K562 (cell line): ENCODE measurements at regions not wholly inside any gene's neighbourhood (a gene's known extent, or its start where the extent isn't known, plus 50 kb on each side); places are given as distances from the start of the nearest gene placed in this dataset.
"Not testable (repeated sequence)": the region's sequence is repeated elsewhere in the genome, so short reads cannot be mapped to it uniquely, and the experiment has no call there.

ENCODE experiments used
- ATAC-seq: fragments of 200-7000 bp; cut with Tn5 transposase; 3 replicates; pipeline ENCODE4 v1.9.1; 2020; ENCODE audit warnings: moderate library complexity
- BruUV-seq: library from RNA; stranded (reverse); fragments of 400-500 nt; replicated peaks from 2 replicates; lab custom pipeline; 2021; lab: Mats Ljungman, UMichigan
- CTCF ChIA-PET: fragments of 300-600 bp; formaldehyde crosslinking; extraction: SDS; loops from one replicate; lab custom pipeline; 2021; ENCODE audit warnings: low intra/inter-chr PET ratio; lab: Yijun Ruan, JAX
- POLR2A ChIA-PET: fragments of 300-600, 350-650 bp; sonication (Branson Sonifier 250); formaldehyde crosslinking; extraction: SDS; loops from one replicate; lab custom pipeline; 2021; ENCODE audit warnings: antibody characterized with exemption, inconsistent platforms; lab: Yijun Ruan, JAX
- DNase-seq, 4 experiments: peaks; one replicate each; pipeline versions ENCODE4 v3.0.0 to v3.0.0-alpha.2; 2011 to 2018; ENCODE audit warnings: low spot score in 3 of 4, mixed read lengths in 3 of 4; ENCODE audit errors: extremely low read depth in 1 of 4
- FAIRE-seq: peaks from 2 replicates; lab custom pipeline; 2011; peaks lifted over from hg19 to GRCh38; lab: Jason Lieb, UNC
- H2AFZ ChIP-seq: 2 replicates; pipeline ENCODE4 v1.6.0; 2011; ENCODE audit warnings: low read depth, low read length, control low read depth, inconsistent platforms
- H3K27ac ChIP-seq: fragments of 200-600 bp; 3 replicates; pipeline ENCODE4 v1.8.0; 2011; ENCODE audit warnings: low read depth, mild to moderate bottlenecking, control low read depth, inconsistent platforms, low read length, moderate library complexity, mixed read lengths; ENCODE audit errors: extremely low read depth
- H3K27me3 ChIP-seq, 2 experiments: fragments of 300-600 bp in 1 of 2; 2 replicates in 1 of 2; 3 replicates in 1 of 2; pipeline versions ENCODE4 v1.6.0 to v1.8.0; 2011; ENCODE audit warnings: inconsistent platforms in 2 of 2, low read length in 2 of 2, mild to moderate bottlenecking in 1 of 2, mixed read lengths in 1 of 2, moderate library complexity in 1 of 2; ENCODE audit not compliant: control insufficient read depth in 2 of 2, insufficient read depth in 2 of 2
- H3K36me3 ChIP-seq: fragments of 300-600 bp; 3 replicates; pipeline ENCODE4 v1.8.0; 2011; ENCODE audit warnings: mild to moderate bottlenecking, low read length, inconsistent platforms; ENCODE audit not compliant: control insufficient read depth, insufficient read depth
- H3K4me1 ChIP-seq, 2 experiments: fragments of 200-600 bp in 1 of 2; replicated peaks in 1 of 2; 2 replicates in 1 of 2; 3 replicates in 1 of 2; pipeline versions ENCODE4 v1.5.1 to v1.8.0; 2011; ENCODE audit warnings: inconsistent platforms in 2 of 2, low read length in 2 of 2, mild to moderate bottlenecking in 1 of 2, mixed read lengths in 1 of 2, moderate library complexity in 1 of 2; ENCODE audit not compliant: control insufficient read depth in 2 of 2, insufficient read depth in 2 of 2
- H3K4me2 ChIP-seq: 2 replicates; pipeline ENCODE4 v1.6.1; 2011; ENCODE audit warnings: low read length, control low read depth, inconsistent platforms, mixed read lengths; ENCODE audit not compliant: insufficient read depth
- H3K4me3 ChIP-seq: fragments of 200-600 bp; sonication (generic), shearing (Covaris generic); 2 replicates; pipeline ENCODE4 v1.5.1; 2016; ENCODE audit warnings: control low read depth, inconsistent platforms
- H3K79me2 ChIP-seq: fragments of 200-600 bp; 3 replicates; pipeline ENCODE4 v1.8.0; 2011; ENCODE audit warnings: low read length, inconsistent platforms; ENCODE audit not compliant: control insufficient read depth, insufficient read depth
- H3K9ac ChIP-seq, 2 experiments: 2 replicates each; pipeline versions ENCODE4 v1.6.0 to v1.6.1; 2011; ENCODE audit warnings: low read depth in 2 of 2, low read length in 2 of 2, control low read depth in 1 of 2, inconsistent platforms in 1 of 2, mild to moderate bottlenecking in 1 of 2, mixed read lengths in 1 of 2; ENCODE audit not compliant: insufficient read depth in 1 of 2
- H3K9me1 ChIP-seq: one replicate; pipeline ENCODE4 v1.6.0; 2011; ENCODE audit warnings: inconsistent platforms, mild to moderate bottlenecking, low read length, moderate library complexity; ENCODE audit not compliant: control insufficient read depth, insufficient read depth
- H3K9me3 ChIP-seq: replicated peaks from 2 replicates; pipeline ENCODE4 v1.5.1; 2011; ENCODE audit warnings: low read depth, low read length, inconsistent platforms; ENCODE audit not compliant: control insufficient read depth, insufficient read depth
- H4K20me1 ChIP-seq: replicated peaks from 2 replicates; pipeline ENCODE4 v1.6.1; 2011; ENCODE audit warnings: low read length, inconsistent platforms, mixed read lengths; ENCODE audit not compliant: control insufficient read depth, insufficient read depth
- WGBS: fragments of 100-300 bp; shearing (Covaris generic); methylation state at CpG from one replicate; pipeline ENCODE4 v1.1.6; 2016; ENCODE audit warnings: low coverage, mixed read lengths; ENCODE audit not compliant: insufficient coverage; ENCODE audit errors: missing lambda C conversion rate; 5-methylcytosine and 5-hydroxymethylcytosine counted together
- in situ Hi-C: fragments of 300-500 bp; cut with MboI; formaldehyde crosslinking; loops from 4 replicates; pipeline ENCODE4 v1.15.0; 2018; ENCODE audit warnings: inconsistent platforms, mixed read lengths
- intact Hi-C: fragments of 100-400 bp; cut with micrococcal nuclease; formaldehyde crosslinking; loops from 2 replicates; pipeline ENCODE4 v1.14.2; 2022

DNA sequence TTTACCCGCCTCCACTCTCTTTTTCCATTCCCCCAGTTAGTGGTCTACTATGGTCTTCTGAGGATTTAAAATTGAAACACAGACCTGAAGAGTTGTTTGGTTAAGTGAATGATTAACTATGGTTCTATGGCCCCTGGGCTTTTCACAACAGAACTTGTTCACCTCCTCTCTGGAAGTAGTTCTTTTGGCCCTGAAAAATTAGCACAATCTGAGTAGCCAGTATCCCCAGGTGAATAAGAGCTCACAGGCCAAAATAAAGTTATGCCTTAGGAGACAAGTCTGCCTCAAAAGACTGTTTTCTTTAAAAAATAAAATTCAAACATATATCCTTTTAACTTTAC lies 468.4 kb downstream of the CPXCR1 start:
- H3K4me1 ChIP-seq, ATAC-seq, H3K27me3 ChIP-seq, BruUV-seq, H3K36me3 ChIP-seq, H3K4me3 ChIP-seq, H4K20me1 ChIP-seq, DNase-seq, FAIRE-seq, CTCF ChIA-PET, in situ Hi-C loops, H3K79me2 ChIP-seq, intact Hi-C loops, H3K9me1 ChIP-seq, H3K4me2 ChIP-seq, H3K9ac ChIP-seq, H2AFZ ChIP-seq, H3K27ac ChIP-seq, POLR2A ChIA-PET, H3K9me3 ChIP-seq: not testable (repeated sequence)
- no CpG with 5 or more reads among the region's 1 CpG for WGBS
